GM18498 (cell line): ENCODE measurements at regions not wholly inside any gene's neighbourhood (a gene's known extent, or its start where the extent isn't known, plus 50 kb on each side); places are given as distances from the start of the nearest gene placed in this dataset.

Experiments
- ATAC-seq: cut with Tn5 transposase; IDR thresholded peaks from one replicate; pipeline ENCODE4 v1.9.1; 2021; ENCODE audit warnings: mild to moderate bottlenecking, moderate library complexity; ENCODE audit not compliant: unreplicated experiment

DNA sequence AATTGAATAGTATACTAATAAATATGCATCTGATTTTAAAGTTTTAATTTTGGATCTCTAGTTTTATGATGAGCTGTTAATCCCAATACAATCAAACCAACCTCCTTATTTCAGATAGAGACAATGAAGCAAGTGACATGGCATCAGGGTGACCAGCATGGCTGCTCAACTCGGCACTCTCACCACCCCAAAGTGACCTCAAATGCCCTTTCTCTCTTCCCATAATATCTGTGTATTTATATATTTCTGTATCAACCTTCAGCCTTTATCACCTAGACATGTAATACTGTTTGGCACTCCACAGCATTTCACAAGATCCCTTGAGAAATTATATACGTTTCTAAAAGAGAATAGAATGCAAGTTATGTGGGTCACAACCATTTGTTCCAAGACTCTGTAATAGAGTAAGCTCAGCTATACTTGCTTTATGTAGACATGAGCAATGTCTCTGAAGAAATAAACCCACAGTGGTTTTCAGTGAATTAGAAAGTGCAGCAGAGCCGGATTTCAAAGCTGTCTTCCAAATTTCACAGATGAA is 1623.2 kb upstream of the PABPC4L start:
- ATAC-seq = no peak

DNA sequence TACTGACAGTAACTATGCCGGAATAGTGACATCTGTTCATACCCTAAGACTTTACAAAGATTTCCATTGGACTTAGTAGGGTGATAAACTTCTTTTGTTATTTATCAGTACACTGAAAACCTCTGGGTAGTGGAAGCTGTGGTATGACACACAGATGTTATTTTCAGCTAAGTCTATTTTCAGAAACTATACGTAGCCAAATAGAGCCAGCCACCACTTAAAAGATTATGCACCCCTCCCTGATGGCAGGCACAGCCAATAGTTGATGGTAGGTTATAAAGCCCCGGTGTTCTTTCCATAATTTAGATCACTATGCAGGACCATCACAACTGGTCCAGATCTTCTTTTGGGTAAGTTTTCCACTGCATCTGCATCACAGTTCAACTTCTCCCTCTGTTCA is 1603.2 kb upstream of the PABPC4L start:
- ATAC-seq = no peak

DNA sequence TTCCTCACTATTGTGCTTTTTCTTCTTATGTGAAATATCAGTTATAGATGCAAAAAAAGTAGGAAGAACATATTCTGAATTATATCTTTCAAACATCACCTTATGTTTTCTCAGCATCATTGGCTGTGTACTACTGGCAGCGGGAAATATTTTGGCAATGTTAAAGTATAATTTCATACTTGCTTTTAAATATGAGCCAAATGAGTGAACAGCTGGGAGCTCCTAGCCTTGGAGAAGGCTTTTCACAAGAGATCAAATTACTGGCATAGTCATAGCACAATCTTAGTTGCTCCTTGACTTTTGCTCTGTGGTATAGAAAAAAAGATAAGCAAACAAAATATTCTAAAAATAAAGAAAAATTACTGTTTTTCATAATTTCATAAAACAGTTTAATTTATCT is 1575.8 kb upstream of the PABPC4L start:
- ATAC-seq = no peak

DNA sequence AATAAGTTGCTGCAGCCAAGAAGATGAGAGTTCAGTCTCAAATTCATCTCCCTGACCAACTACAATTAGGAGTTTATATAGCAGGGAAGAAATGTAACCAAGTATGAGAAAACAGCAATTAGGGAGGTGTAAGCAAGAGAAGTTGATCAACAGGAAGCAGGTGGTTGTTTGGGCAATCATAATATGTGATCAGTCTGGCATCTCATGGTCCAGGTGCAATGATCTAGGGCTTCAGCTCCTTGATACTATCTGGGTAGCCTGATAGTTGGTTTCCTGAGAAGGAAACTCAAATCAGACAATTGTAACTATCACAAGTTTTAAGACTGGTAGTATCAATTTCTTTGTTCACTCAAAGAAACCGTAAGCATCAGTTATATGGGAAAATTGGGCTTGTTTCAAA is 1574.3 kb upstream of the PABPC4L start:
- ATAC-seq = no peak

DNA sequence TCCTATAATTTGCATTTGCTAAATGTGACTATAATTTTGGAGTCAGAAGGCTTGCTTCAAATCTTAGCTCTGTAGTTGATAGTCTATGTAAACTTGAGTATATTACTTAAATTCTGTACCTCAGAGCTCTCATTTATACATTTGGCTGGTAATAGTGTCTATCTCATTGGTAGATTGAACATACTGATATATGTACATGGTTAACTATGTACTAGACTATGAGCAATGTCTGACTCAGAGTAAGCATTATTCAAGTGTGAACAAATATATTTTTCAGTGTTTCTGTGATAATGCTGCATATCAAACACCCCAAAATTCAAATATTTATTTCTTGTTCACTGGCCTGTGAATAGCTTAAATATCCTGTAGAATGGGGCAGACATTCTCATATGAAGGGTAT is 1568.9 kb upstream of the PABPC4L start:
- ATAC-seq = no peak

DNA sequence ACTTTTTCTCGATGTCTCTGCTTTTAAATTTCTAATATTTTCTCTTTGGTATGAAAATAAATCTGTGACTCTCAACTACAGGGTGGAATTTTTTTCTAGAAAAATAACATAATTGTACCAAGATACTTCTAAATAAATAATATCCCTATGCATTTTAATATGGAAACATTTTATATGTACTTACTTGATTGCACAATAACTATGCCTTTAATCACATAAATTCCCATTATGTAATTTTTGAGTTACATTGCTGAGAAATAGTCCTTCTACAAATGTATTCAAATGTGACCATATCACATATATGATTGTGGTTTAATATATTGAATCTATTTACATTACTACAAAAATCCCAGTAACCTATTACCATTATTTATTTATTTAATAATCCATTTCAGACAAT is 1543.3 kb upstream of the PABPC4L start:
- ATAC-seq = no peak

DNA sequence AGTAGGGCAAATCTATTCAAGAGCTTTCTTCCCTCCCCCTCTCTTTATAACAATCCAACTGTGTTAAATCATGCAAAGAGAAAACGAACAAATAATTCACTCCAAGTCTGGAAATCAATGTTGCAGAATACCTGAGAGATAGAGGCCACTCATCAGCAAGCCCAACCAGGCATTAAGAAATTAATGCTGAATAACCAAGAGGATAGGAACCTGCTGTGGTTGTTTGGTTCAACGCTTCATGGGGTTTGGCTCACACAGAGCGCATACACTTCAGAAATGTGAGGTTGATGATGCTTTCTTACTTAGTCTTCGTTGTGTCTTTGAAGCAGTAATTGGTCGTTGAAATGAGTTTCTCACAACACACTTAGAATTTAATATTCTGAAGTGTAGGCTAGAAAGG is 1540.0 kb upstream of the PABPC4L start:
- ATAC-seq = no peak

DNA sequence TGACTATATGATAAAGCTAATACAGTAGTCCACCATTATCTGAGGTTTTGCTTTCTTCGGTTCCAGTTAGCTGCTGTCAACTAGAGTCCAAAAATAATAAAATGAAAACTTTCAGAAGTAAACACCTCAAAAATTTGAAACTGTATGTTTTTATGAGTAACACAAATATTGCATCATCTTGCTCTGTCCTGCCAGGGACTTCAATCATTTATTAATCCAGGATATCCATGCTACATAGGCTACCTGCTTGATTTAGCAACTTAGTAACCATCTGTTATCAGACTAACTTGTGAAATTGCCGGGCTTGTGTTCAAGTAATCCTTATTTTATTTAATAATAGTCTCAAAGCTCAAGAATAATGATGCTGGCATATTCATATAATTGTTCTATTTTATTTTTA is 1537.8 kb upstream of the PABPC4L start:
- no peak for ATAC-seq

DNA sequence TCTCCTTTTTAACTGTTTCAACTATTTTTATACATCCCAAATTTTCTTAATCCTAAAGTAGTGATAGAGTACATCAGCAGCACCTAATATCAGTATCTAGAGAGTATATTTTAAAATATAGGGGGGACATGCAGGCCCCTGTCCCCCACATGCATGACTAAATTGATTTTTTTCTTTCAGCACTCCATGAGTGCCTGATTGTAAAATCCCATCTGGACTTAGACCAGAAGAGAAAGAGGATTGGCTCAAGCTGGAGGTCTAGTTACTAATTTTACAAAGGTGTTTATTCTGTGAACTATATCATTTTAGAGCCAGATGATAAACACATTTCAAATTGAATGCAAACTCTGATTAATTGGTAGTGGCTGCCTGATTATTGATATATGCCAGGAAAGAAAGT is 1533.9 kb upstream of the PABPC4L start:
- no peak for ATAC-seq

DNA sequence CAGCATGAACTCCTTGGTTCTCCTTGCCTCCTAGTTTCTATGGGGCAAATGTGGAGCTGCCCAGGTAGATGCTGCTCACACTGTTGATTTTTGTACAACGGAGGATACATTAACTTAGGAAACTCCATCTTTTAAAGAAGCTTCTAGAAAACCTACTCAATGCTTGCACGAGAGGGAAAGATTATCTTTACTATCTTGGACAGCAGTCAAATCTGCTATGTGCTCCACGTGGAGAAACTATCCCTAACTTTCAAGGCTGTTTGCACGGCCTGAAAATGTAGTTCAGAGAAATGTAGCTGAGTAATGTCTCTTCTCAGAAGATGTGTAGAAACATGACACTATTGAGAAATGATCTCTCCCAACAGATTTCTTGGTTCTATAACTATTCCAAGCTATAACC is 1530.9 kb upstream of the PABPC4L start:
- ATAC-seq = no peak

DNA sequence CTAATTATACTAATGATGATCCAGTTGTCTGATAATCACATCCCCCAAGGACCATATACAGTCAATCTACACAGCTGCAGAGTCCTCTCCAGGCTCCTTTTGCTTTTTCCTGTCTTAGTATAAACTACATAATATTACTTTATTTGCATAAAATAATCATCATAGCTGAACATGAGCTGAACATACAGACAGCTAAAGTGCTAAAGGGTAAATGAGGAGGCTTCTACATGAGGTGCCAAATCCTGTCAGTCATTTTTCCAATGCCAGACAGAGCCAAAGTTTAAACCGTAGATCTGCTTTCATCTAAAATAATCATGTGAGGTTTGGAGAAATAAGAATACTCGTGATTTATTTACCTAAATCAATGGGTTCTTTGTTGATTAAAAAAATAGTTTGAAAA is 1530.1 kb upstream of the PABPC4L start:
- ATAC-seq = no peak

DNA sequence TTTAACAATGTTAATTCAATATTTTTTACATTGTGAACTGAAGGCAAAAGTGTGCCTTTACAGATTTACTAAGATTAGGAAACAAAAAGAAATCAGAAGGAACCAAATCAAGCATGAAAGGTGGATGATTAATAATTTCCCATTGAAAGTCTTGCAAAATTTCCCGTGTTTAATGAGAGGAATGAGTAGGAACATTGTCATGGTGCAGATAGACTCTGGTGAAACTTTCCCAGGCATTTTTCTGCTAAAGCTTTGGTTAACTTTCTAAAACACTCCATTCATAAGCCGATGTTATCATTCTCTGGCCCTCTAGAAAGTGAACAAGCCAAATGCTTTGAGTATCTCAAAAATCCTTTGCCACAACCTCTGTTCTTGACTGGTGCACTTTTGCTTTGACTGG is 1522.8 kb upstream of the PABPC4L start:
- ATAC-seq = no peak

DNA sequence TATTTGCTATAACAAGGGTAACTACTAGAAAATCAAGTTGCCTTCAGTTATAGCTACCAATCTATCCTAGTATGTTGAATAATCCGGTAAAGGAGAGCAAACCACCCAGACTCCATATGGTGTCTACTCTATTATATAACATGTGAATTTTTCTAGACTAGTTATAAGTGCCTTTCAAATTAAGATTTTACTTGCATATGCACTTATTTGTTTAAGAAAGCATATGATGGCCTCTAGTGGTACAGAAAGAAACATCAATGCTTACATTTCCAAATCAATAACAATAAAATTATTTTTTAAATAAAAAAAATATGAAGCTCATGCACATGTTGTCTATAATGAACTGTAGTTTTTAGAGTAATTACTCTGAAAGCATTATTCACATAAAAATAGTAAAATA is 1516.4 kb upstream of the PABPC4L start:
- no peak for ATAC-seq

DNA sequence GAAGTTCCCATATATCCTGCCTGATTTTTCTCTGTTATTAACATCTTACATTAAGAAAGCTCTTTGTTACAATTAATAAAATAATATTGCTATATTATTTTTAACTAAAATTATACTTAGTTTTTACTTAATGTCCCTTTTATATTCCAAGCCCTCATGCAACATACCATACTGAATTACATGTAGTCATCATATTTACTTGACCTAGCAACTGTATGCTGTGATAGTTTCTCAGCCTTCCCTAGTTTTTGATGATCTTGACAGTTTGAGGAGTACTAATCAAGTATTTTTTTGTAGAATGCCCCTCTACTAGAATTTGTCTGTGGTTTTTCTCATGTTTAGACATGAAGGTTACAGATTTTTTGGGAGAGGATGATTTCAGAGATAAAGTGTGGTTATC is 1503.8 kb upstream of the PABPC4L start:
- no peak for ATAC-seq

DNA sequence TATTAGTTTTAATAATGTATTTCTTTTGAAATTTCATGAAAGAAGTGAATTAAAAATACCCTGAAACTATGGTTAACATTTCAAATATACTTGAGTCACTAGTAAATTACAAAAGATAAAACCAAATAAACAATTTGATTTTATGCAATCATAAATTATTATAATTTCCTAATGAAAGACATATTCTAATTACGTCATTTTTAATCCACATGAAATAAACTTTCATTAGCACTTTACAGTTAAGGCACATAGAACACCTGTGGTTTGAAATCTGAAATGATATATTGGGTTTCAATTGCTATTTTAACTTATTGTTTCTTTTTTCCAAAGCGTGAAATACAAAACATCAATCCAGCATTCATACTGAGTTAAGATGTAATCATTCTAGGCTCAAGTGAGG is 1492.5 kb upstream of the PABPC4L start:
- no peak for ATAC-seq

DNA sequence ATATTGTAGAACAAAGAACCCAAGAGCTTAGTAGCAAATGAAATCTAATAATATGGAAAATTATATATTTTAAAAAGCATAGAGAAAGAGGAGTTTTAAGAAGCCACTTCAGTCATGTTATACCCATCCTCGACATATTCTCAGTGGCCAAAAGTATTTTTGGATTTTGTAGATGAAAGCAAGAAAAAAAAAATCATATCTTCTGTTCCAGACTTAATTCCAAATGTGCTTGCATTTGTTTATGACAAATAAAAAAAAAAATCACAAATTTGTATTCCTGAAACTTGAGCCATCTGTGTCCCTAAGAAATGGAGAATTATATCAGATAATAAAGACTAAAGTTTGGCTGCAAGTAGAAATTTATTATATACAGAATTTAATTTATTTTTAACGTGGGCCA is 1482.4 kb upstream of the PABPC4L start:
- no peak for ATAC-seq

DNA sequence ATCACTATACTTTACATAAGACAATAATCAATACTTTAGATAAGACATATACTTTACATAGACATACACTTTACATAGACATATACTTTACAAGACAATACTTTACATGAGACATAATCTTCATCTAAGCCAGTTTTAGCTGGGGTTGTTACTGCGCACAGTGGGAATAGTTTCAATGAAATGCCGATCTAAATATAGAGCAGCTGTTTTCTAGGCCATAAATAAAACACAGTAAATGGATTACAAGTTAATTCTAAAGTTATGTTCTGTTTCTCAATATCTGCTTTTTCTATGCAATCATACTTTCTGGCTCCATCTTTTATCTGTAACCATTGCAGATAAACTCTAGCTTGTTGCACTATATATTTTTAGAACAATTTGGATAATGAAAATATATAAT is 1470.6 kb upstream of the PABPC4L start:
- no peak for ATAC-seq

DNA sequence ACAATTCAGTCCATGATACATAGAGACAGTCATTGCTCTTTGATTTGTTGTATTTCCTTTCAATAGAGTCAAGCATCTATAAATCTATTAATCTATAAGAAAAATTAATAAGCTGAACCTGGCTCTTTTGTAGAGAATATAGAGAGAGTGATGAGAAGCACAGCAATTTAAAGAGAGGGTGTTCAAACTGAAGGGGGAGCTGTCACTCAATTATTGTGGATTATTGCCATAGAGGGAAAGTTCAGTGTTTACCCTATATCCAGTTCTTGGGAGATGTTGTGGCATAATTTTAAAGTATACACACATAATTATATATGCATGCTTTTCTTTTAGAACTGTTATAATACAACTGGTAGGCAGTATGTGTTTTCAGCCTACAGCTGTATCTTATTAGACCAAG is 1469.0 kb upstream of the PABPC4L start:
- no peak for ATAC-seq
